Retinal pigment epithelial cell (primary cell): ENCODE measurements at regions not wholly inside any gene's neighbourhood (a gene's known extent, or its start where the extent isn't known, plus 50 kb on each side); places are given as distances from the start of the nearest gene placed in this dataset.
"Not testable (repeated sequence)": the region's sequence is repeated elsewhere in the genome, so short reads cannot be mapped to it uniquely, and the experiment has no call there.

Experiments
- DNase-seq: peaks from one replicate; pipeline ENCODE4 v3.0.0-alpha.2; 2010; ENCODE audit warnings: low read depth
- H3K4me3 ChIP-seq: 2 replicates; pipeline ENCODE4 v1.5.1; 2011; ENCODE audit warnings: mild to moderate bottlenecking, low read length, control low read depth, moderate library complexity
- CTCF ChIP-seq: conservative IDR thresholded peaks from 2 replicates; pipeline ENCODE4 v1.5.1; 2011; ENCODE audit warnings: low read depth, low read length, control low read depth, inconsistent platforms

GRCh38 chr17:13874817-13875216 is 194.5 kb upstream of the COX10 start:
- no peak overlapping the region for H3K4me3 ChIP-seq
- no peak for TF ChIP-seq CTCF
- no peak for DNase-seq

GRCh38 chr17:13879961-13880466 is 189.3 kb upstream of the COX10 start:
- TF ChIP-seq CTCF: no peak
- no peak overlapping the region for H3K4me3 ChIP-seq
- no peak for DNase-seq

- no peak for TF ChIP-seq CTCF
Observed at GRCh38 chr17:13883659-13884058, 185.6 kb upstream of the COX10 start.

GRCh38 chr17:13884347-13884746 is 185.0 kb upstream of the COX10 start:
- no peak for TF ChIP-seq CTCF
- DNase-seq: no peak
- H3K4me3 ChIP-seq: no peak overlapping the region

More at GRCh38 chr17:13883659-13884058, 185.6 kb upstream of the COX10 start:
- DNase-seq: no peak
- no peak overlapping the region for H3K4me3 ChIP-seq

- no peak overlapping the region for H3K4me3 ChIP-seq
- no peak for DNase-seq
- no peak for TF ChIP-seq CTCF
Observed at GRCh38 chr17:13885550-13885949, 183.8 kb upstream of the COX10 start.

- TF ChIP-seq CTCF: no peak
Observed at GRCh38 chr17:13885953-13886889, 183.1 kb upstream of the COX10 start.

GRCh38 chr17:13888056-13888609 is 181.2 kb upstream of the COX10 start:
- H3K4me3 ChIP-seq: no peak overlapping the region
- peak; percentile 77 for DNase-seq
- no peak for TF ChIP-seq CTCF

More at GRCh38 chr17:13885953-13886889, 183.1 kb upstream of the COX10 start:
- no peak for DNase-seq
- no peak overlapping the region for H3K4me3 ChIP-seq

GRCh38 chr17:13908971-13909370 is 160.3 kb upstream of the COX10 start:
- H3K4me3 ChIP-seq, DNase-seq: not testable (repeated sequence)
